ENCODE measurements at regions not wholly inside any gene's neighbourhood (a gene's known extent, or its start where the extent isn't known, plus 50 kb on each side); places are given as distances from the start of the nearest gene placed in this dataset.

DNA sequence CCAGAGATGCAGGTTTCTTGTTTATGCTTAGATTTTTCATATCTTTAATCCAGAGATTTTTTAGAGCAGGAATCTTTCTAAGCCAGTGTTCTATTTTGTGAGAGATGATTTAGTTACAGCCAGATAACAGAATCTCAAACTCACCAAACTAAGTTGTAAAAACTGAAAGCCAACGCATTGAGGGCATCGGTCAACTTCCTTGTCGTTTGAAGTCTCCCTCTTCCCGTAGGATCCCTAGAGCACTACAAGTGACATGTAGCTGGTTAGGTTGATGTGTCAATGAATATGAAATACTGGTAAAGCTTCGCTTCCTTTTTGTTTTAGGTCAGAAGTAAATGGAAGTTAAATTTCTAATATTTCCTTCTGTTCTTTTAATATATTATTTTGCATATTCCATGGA lies 139.6 kb downstream of the YIPF5 start:
- no peaks in the 10 kb centered on the region for H3K9me3 ChIP-seq (replicated peaks in 1 of 2; ENCODE audit: control insufficient read depth in 1 of 2, insufficient read depth in 1 of 2, low read length in 2 of 2)
- no peaks in the 10 kb centered on the region for H4K20me1 ChIP-seq (ENCODE audit: insufficient read depth, low read length)
- H3K36me3 ChIP-seq (replicated peaks in 1 of 2; ENCODE audit: control insufficient read depth in 1 of 2, insufficient read depth in 2 of 2, low read length in 2 of 2), result no peaks in the 10 kb centered on the region
- intact Hi-C loops (cut with micrococcal nuclease), result no loop called here
- DNase-seq, result no peak
- no peaks in the 10 kb centered on the region for H3K27me3 ChIP-seq (ENCODE audit: control insufficient read depth in 2 of 2, insufficient read depth in 2 of 2, low read length in 2 of 2)
- TF ChIP-seq, protein P1, sequence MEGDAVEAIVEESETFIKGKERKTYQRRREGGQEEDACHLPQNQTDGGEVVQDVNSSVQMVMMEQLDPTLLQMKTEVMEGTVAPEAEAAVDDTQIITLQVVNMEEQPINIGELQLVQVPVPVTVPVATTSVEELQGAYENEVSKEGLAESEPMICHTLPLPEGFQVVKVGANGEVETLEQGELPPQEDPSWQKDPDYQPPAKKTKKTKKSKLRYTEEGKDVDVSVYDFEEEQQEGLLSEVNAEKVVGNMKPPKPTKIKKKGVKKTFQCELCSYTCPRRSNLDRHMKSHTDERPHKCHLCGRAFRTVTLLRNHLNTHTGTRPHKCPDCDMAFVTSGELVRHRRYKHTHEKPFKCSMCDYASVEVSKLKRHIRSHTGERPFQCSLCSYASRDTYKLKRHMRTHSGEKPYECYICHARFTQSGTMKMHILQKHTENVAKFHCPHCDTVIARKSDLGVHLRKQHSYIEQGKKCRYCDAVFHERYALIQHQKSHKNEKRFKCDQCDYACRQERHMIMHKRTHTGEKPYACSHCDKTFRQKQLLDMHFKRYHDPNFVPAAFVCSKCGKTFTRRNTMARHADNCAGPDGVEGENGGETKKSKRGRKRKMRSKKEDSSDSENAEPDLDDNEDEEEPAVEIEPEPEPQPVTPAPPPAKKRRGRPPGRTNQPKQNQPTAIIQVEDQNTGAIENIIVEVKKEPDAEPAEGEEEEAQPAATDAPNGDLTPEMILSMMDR (IDR thresholded peaks at IDR 0.05), result no peak
- Mint-ChIP-seq H3K27ac (no peak overlapping the region), H3K9me3 (peaks cover 0 to 3% (median 0%) of the 10 kb centered on the region in 7 donors), H3K4me1 (no peaks in the 10 kb centered on the region), H3K36me3 (no peaks in the 10 kb centered on the region), H3K27me3 (ENCODE audit: low read depth in 3 of 3) (peaks cover 0 to 4% (median 3%) of the 10 kb centered on the region in 3 donors), H3K4me3 (no peak overlapping the region)
- H3K4me3 ChIP-seq (replicated peaks in 1 of 3; ENCODE audit: low read depth in 2 of 3, low read length in 3 of 3), result no peak overlapping the region
- H2AFZ ChIP-seq (ENCODE audit: insufficient read depth, low read depth, low read length, poor library complexity, severe bottlenecking), result no peak overlapping the region
- H3K4me2 ChIP-seq (replicated peaks; ENCODE audit: extremely low read depth, low read length, poor library complexity, severe bottlenecking), result no peak overlapping the region
- H3K4me1 ChIP-seq (ENCODE audit: control insufficient read depth in 1 of 2, insufficient read depth in 2 of 2, low read length in 2 of 2), result no peaks in the 10 kb centered on the region
- no CpG with 5 or more reads among the region's 5 CpGs for WGBS (ENCODE audit: insufficient coverage)
- no peaks in the 10 kb centered on the region for H3K79me2 ChIP-seq (ENCODE audit: insufficient read depth, low read length)
- no peak overlapping the region for H3K9ac ChIP-seq (ENCODE audit: insufficient read depth, low read length, poor library complexity, severe bottlenecking)
- no peak overlapping the region for H3K27ac ChIP-seq (ENCODE audit: low read depth in 1 of 2, low read length in 2 of 2)

DNA sequence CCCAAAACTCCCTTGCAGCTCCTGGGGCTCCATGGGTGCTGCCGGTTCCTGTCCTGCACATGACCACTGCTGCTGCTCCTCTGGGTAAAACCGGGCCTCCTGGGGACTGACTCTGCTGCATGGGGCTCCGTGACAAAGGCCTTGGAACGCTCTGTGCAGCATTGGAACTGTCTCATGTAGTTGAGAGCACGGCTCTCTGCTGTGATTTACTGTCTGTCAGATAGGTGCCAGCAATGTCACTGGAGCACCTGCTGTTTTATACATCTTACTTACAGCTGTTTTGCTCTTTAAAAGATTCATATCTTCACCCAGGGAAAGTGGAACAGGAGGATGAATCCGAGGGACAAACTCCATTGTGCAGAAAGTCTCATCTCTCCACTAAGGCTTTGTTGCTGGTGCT lies 138.1 kb downstream of the YIPF5 start:
- Histone ChIP-seq H3K4me3 (replicated peaks in 1 of 3; ENCODE audit: low read depth in 2 of 3, low read length in 3 of 3) (no peak overlapping the region), H4K20me1 (ENCODE audit: insufficient read depth, low read length) (no peaks in the 10 kb centered on the region), H3K79me2 (ENCODE audit: insufficient read depth, low read length) (no peaks in the 10 kb centered on the region), H3K27me3 (ENCODE audit: control insufficient read depth in 2 of 2, insufficient read depth in 2 of 2, low read length in 2 of 2) (no peaks in the 10 kb centered on the region), H3K9me3 (replicated peaks in 1 of 2; ENCODE audit: control insufficient read depth in 1 of 2, insufficient read depth in 1 of 2, low read length in 2 of 2) (no peaks in the 10 kb centered on the region), H3K9ac (ENCODE audit: insufficient read depth, low read length, poor library complexity, severe bottlenecking) (no peak overlapping the region), H2AFZ (ENCODE audit: insufficient read depth, low read depth, low read length, poor library complexity, severe bottlenecking) (no peak overlapping the region), H3K27ac (ENCODE audit: low read depth in 1 of 2, low read length in 2 of 2) (no peak overlapping the region), H3K36me3 (replicated peaks in 1 of 2; ENCODE audit: control insufficient read depth in 1 of 2, insufficient read depth in 2 of 2, low read length in 2 of 2) (no peaks in the 10 kb centered on the region), H3K4me1 (ENCODE audit: control insufficient read depth in 1 of 2, insufficient read depth in 2 of 2, low read length in 2 of 2) (no peaks in the 10 kb centered on the region), H3K4me2 (replicated peaks; ENCODE audit: extremely low read depth, low read length, poor library complexity, severe bottlenecking) (no peak overlapping the region)
- no peaks in the 10 kb centered on the region for H3K36me3 Mint-ChIP-seq
- no peak for DNase-seq
- TF ChIP-seq, protein P1 (IDR thresholded peaks at IDR 0.05), result no peak
- WGBS (ENCODE audit: insufficient coverage), result 74% methylated on average over 4 of the region's 6 CpGs
- peaks cover 0 to 4% (median 3%) of the 10 kb centered on the region in 3 donors for H3K27me3 Mint-ChIP-seq (ENCODE audit: low read depth in 3 of 3)
- H3K4me3 Mint-ChIP-seq, result no peak overlapping the region
- H3K27ac Mint-ChIP-seq, result no peak overlapping the region
- H3K9me3 Mint-ChIP-seq, result peaks cover 0 to 6% (median 0%) of the 10 kb centered on the region in 7 donors
- intact Hi-C loops (cut with micrococcal nuclease), result no loop called here
- H3K4me1 Mint-ChIP-seq, result no peaks in the 10 kb centered on the region
